NCI-H748 (cell line): ENCODE measurements at regions not wholly inside any gene's neighbourhood (a gene's known extent, or its start where the extent isn't known, plus 50 kb on each side); places are given as distances from the start of the nearest gene placed in this dataset.
A peak's percentile ranks its signal among the peaks of the same experiment; 100 is the strongest.

Source experiments
- DNase-seq: peaks from one replicate; lab custom pipeline; 2025; ENCODE audit not compliant: unreplicated experiment; lab: John Stamatoyannopoulos, UW

DNA sequence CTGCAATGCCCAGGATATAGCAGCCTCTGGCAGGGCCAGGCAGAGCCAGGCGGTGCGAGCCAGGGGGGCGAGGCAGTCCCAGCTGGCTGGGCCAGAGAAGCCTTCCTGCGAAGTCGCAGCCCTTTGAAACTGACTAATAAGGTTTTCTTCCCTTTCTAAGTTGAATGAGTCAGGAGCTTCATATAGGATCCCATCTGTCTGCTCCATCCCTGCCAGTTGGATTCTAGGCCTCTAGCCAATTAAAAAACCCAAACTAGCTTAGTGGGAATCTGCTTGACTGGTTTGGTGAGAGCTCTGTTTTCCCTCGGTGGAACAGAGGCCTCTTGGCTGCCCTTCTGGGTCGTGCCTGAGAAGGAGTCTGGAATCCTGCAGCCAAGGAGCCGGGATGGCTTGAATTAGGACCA, 70.1 kb upstream of the RAPGEF1 start:
- no peak for DNase-seq

DNA sequence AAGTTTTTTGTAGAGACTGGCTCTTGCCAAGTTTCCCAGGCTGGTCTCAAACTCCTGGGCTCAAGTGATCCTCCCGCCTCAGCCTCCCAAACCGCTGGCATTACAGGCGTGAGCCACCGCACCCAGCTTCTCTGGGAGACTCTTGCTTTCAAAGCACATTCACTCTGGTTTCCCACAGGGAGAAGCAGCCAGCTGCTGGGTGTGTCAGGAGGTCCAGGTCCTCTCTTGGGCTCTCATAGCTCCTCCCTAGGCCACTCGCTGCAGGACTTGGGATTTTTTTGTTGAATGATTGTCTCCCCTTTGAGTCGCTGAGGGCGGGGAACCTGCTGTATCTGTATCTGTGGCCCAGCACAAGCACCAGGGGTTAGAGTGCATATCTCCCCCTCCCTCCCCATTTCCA, 68.4 kb upstream of the RAPGEF1 start:
- peak; percentile 13 for DNase-seq

DNA sequence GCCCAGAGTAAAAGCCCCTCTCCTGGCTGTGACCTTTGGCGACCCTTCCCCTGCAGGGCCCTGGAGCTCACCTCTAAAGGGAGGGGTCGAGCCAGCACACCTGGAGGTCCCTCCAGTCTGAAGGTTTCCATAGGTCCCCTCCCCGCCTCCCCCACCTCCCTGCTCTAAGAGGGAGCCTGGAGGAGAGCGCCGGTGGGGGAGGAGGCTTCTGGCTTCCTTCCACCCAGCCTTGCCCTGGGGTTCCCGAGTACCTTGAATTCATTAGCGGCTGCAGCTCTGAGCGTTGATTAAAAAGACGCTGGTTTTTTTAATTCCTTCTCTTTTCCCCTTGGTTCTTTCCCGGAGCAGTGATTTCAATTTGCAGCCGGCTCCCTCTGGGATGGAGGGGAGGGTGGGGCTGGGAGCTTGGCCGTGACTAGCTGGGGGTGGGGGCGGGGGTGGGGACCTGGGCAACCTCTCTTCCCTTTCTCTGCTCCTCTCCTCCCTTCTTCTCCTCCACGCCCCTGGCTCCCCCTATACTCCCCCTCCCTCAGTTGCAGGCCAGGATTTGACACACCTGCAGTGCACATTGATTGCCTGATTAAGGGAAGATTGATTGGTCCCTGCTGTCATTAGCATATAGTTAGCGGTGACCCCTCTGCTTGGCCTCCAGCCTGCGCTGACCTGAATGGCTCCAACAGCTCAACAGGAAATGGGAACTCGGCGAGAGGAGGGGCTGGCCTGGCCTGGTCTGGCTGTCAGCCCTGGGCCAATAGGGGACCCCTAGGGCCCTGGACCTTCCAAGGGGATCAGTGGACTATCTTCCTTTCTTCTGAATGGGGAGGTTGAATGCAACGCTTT, 67.5 kb upstream of the RAPGEF1 start:
- DNase-seq: peak; percentile 43

- no peak for DNase-seq
Measured at GRCh38 chr9:131805803-131806202, 65.9 kb upstream of the RAPGEF1 start.

GRCh38 chr9:131804826-131805225, 65.0 kb upstream of the RAPGEF1 start:
- no peak for DNase-seq

- no peak for DNase-seq
Measured at GRCh38 chr9:131803758-131804411, 64.0 kb upstream of the RAPGEF1 start.

DNA sequence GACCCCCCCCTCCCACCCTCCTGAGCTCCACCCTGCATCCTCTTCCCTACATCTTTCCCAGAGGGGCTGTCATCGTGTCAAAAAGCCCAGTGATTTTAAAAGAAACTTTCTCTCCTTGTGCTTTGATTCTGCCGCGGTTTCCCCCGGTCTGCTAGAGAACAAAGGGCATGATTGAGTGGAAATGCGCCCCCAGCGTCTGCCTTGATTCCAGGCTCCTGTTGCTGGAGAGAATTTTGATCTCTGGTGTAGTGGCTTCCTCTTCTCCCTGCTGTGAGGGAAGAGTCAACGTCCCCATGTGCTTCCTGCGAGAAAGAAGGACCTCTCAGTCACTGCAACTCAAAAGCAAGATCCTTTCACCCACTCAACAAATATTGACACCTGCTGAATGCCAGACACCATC, 61.9 kb upstream of the RAPGEF1 start:
- no peak for DNase-seq

DNA sequence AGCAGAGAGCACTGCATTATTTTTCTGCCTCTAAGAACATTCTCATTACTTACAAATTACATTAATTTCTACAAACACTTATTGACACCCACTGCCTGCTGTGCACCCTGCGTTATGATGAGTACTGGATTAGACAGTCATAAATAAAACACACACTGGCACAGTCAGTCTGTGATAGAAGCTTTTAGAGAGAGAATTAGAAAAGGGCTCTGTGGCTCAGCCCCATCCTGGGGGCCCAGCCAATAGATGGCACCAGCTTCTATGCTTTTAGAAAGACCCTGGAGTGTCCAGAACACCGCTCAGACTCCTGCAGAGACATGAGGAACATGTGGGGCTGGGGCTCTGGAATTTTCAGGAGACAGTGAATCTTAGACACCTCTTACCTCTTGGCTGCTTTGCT, 61.0 kb upstream of the RAPGEF1 start:
- DNase-seq: no peak

- peak; percentile 21 for DNase-seq
Measured at GRCh38 chr9:131800366-131800765, 60.5 kb upstream of the RAPGEF1 start.

DNA sequence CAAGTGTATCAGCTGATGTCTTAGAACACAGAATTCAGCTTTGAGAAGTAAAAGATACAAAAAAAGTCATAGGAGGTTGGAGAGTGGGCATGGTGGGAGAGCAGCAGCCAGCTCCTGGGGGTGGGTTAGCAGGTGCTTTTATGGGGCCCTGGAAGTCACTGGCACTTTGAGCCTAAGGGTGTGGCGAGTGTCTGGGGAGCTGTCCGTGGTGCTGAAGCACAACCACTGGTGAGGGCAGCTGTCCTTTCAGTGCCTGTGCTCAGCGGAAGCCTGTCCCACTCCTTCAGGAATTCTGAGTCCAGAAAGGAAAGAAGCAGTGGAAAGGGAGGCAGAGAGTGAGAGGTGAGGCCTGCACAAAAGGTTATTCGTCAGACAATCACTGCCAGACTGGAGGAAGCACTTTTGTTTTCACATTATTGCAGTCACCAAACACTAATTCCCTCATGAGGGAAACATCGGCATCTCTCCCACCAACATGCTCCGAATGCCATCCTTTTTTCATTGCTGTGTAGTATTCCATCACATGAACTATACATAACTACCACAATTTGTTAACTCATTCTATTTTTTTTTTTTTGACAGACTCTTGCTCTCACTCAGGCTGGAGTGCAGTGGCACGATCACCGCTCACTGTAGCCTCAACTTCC, 59.4 kb upstream of the RAPGEF1 start:
- no peak for DNase-seq

- no peak for DNase-seq
Measured at GRCh38 chr9:131798246-131798645, 58.4 kb upstream of the RAPGEF1 start.

DNA sequence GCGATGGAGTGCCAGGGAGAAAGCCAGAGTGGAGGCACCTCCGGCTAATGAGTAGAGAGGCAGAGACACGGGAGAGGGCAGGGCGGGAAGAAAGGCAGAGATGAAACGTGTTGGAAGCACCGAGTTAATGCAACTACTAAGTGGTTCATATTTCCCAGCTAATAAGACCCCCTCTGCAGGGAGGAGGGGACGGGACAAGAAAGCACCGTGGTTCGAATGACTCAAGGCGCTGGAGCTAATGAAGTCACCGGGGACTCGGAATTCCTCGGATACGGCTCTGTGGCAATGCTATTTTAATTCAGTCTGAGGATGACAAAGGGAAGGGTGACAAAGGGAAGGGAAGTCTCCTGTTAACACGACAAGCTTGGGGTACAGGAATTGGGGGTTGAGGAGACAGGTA, 54.5 kb upstream of the RAPGEF1 start:
- no peak for DNase-seq

DNA sequence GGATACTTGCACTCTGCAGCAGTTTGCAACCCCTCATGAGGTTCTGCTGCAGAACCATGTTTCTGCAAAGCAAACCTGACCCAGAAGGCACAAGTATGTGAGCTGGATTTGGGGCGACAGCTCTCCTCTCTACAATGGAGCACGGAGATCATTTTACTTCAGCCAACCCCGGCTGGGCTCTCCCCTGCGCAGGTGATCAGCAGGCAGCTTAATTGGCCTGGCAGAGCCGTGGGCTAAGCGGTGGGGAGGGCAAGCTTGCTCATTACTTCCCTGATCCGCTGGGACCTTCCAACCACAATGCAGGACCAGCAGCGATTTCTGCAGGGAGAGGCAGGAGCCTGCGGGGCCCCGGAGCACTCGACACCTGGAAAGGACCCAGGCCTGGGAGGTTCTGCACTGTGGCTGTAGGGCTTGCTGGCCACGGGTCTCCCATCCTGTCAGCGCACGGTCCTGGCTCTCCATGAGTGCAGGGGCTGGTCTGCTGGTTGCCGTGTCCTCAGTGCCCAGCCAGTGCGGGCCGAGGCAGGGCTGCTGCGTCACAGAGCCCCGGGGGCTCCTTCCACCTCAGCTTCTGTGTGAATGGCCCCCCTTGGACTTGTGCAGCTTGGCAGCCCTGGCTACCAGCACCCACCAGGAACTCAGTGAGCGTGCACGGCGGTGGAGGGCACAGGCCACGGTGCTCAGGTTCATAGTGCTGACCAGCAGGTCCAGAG, 51.8 kb upstream of the RAPGEF1 start:
- no peak for DNase-seq
